ENCODE measurements at regions not wholly inside any gene's neighbourhood (a gene's known extent, or its start where the extent isn't known, plus 50 kb on each side); places are given as distances from the start of the nearest gene placed in this dataset.

- DNase-seq: no peak
Measured at GRCh38 chr21:41048623-41049022, 119.3 kb upstream of the BACE2 start.

GRCh38 chr21:41052820-41053555 lies 115.0 kb upstream of the BACE2 start:
- peak; percentile 1 for DNase-seq

GRCh38 chr21:41054018-41054578 lies 113.9 kb upstream of the BACE2 start:
- no peak for DNase-seq

- DNase-seq: no peak
Measured at GRCh38 chr21:41055266-41055665, 112.7 kb upstream of the BACE2 start.

- no peak for DNase-seq
Measured at GRCh38 chr21:41059871-41060270, 108.1 kb upstream of the BACE2 start.

- DNase-seq: no peak
Measured at GRCh38 chr21:41061701-41062100, 106.3 kb upstream of the BACE2 start.

- no peak for DNase-seq
Measured at GRCh38 chr21:41064334-41064791, 103.6 kb upstream of the BACE2 start.

- no peak for DNase-seq
Measured at GRCh38 chr21:41064951-41065350, 103.0 kb upstream of the BACE2 start.

GRCh38 chr21:41065539-41065938 lies 102.4 kb upstream of the BACE2 start:
- no peak for DNase-seq

GRCh38 chr21:41066086-41066938 lies 101.6 kb upstream of the BACE2 start:
- DNase-seq: no peak

GRCh38 chr21:41067709-41068108 lies 100.3 kb upstream of the BACE2 start:
- DNase-seq: no peak

GRCh38 chr21:41068496-41068895 lies 99.5 kb upstream of the BACE2 start:
- DNase-seq: no peak

GRCh38 chr21:41068967-41069642 lies 98.9 kb upstream of the BACE2 start:
- DNase-seq: peak; percentile 73

- no peak for DNase-seq
Measured at GRCh38 chr21:41070284-41070683, 97.7 kb upstream of the BACE2 start.

- DNase-seq: no peak
Measured at GRCh38 chr21:41071258-41072171, 96.4 kb upstream of the BACE2 start.

- no peak for DNase-seq
Measured at GRCh38 chr21:41073558-41073957, 94.4 kb upstream of the BACE2 start.

- DNase-seq: no peak
Measured at GRCh38 chr21:41074396-41075184, 93.4 kb upstream of the BACE2 start.

- no peak for DNase-seq
Measured at GRCh38 chr21:41075656-41076055, 92.3 kb upstream of the BACE2 start.

- no peak for DNase-seq
Measured at GRCh38 chr21:41076064-41076463, 91.9 kb upstream of the BACE2 start.

GRCh38 chr21:41079159-41079558 lies 88.8 kb upstream of the BACE2 start:
- DNase-seq: no peak

- no peak for DNase-seq
Measured at GRCh38 chr21:41080485-41081121, 87.4 kb upstream of the BACE2 start.
